Trophoblast cell (in vitro differentiated cells and primary cell): ENCODE measurements at regions not wholly inside any gene's neighbourhood (a gene's known extent, or its start where the extent isn't known, plus 50 kb on each side); places are given as distances from the start of the nearest gene placed in this dataset.
"Not testable (repeated sequence)": the region's sequence is repeated elsewhere in the genome, so short reads cannot be mapped to it uniquely, and the experiment has no call there.

ENCODE experiments used
- DNase-seq, 2 donors: peaks; one replicate each; pipeline ENCODE4 v3.0.0-alpha.2; 2016
- H2AFZ ChIP-seq: 2 replicates; pipeline ENCODE4 v1.6.1; 2013; ENCODE audit warnings: low read length, moderate library complexity, mild to moderate bottlenecking; ENCODE audit not compliant: insufficient read depth, poor library complexity
- H2AK5ac ChIP-seq: 2 replicates; pipeline ENCODE4 v1.6.1; 2013; ENCODE audit warnings: mild to moderate bottlenecking, low read length
- H2BK120ac ChIP-seq: 2 replicates; pipeline ENCODE4 v1.6.1; 2013; ENCODE audit warnings: low read length, mild to moderate bottlenecking, moderate library complexity; ENCODE audit not compliant: insufficient read depth, poor library complexity
- H2BK12ac ChIP-seq: 2 replicates; pipeline ENCODE4 v1.6.1; 2013; ENCODE audit warnings: mild to moderate bottlenecking, low read length, moderate library complexity
- H2BK5ac ChIP-seq: 2 replicates; pipeline ENCODE4 v1.6.1; 2013; ENCODE audit warnings: low read length, low read depth, moderate library complexity, mild to moderate bottlenecking; ENCODE audit not compliant: poor library complexity
- H3K14ac ChIP-seq: 2 replicates; pipeline ENCODE4 v1.6.1; 2013; ENCODE audit warnings: mild to moderate bottlenecking, low read length
- H3K18ac ChIP-seq: 2 replicates; pipeline ENCODE4 v1.6.1; 2013; ENCODE audit warnings: mild to moderate bottlenecking, low read length
- H3K23ac ChIP-seq: 2 replicates; pipeline ENCODE4 v1.6.1; 2013; ENCODE audit warnings: low read length
- H3K27ac ChIP-seq: 2 replicates; pipeline ENCODE4 v1.5.1; 2013; ENCODE audit warnings: low read depth, mild to moderate bottlenecking, inconsistent platforms, low read length, moderate library complexity
- H3K27me3 ChIP-seq: 2 replicates; pipeline ENCODE4 v1.6.1; 2013; ENCODE audit warnings: inconsistent platforms, mild to moderate bottlenecking, low read length, moderate library complexity; ENCODE audit not compliant: insufficient read depth
- H3K36me3 ChIP-seq, 2 experiments: 1 replicate in 1 of 2; 2 replicates in 1 of 2; pipeline ENCODE4 v1.6.1; 2013; ENCODE audit warnings: low read length in 2 of 2, mild to moderate bottlenecking in 2 of 2, moderate library complexity in 1 of 2; ENCODE audit not compliant: insufficient read depth in 2 of 2, control insufficient read depth in 1 of 2
- H3K4ac ChIP-seq: 2 replicates; pipeline ENCODE4 v1.6.1; 2013; ENCODE audit warnings: low read depth, mild to moderate bottlenecking, low read length, moderate library complexity
- H3K4me1 ChIP-seq, 2 experiments: 1 replicate in 1 of 2; 2 replicates in 1 of 2; pipeline ENCODE4 v1.6.1; 2013; ENCODE audit warnings: low read length in 2 of 2, mild to moderate bottlenecking in 2 of 2, moderate library complexity in 1 of 2; ENCODE audit not compliant: insufficient read depth in 2 of 2, control insufficient read depth in 1 of 2
- H3K4me2 ChIP-seq: 2 replicates; pipeline ENCODE4 v1.6.1; 2013; ENCODE audit warnings: inconsistent platforms, mild to moderate bottlenecking, low read length, moderate library complexity
- H3K4me3 ChIP-seq: 2 replicates; pipeline ENCODE4 v1.5.1; 2013; ENCODE audit warnings: mild to moderate bottlenecking, low read depth, low read length, inconsistent platforms
- H3K79me1 ChIP-seq: one replicate; pipeline ENCODE4 v1.6.1; 2013; ENCODE audit warnings: low read length
- H3K79me2 ChIP-seq: 2 replicates; pipeline ENCODE4 v1.6.1; 2013; ENCODE audit warnings: low read length, mild to moderate bottlenecking; ENCODE audit not compliant: control insufficient read depth, insufficient read depth, poor library complexity
- H3K9ac ChIP-seq: 2 replicates; pipeline ENCODE4 v1.6.1; 2013; ENCODE audit warnings: mild to moderate bottlenecking, low read length
- H3K9me3 ChIP-seq: 2 replicates; pipeline ENCODE4 v1.6.1; 2013; ENCODE audit warnings: low read depth, mild to moderate bottlenecking, control low read depth, inconsistent platforms, low read length; ENCODE audit not compliant: insufficient read depth
- H4K12ac ChIP-seq: 2 replicates; pipeline ENCODE4 v1.6.1; 2013; ENCODE audit warnings: low read depth, mild to moderate bottlenecking, low read length, moderate library complexity
- H4K8ac ChIP-seq: 2 replicates; pipeline ENCODE4 v1.6.1; 2013; ENCODE audit warnings: low read depth, mild to moderate bottlenecking, low read length, moderate library complexity
- H4K91ac ChIP-seq: one replicate; pipeline ENCODE4 v1.6.1; 2013; ENCODE audit warnings: low read depth, mild to moderate bottlenecking, low read length, moderate library complexity
- WGBS: extraction: QIAGEN DNeasy Blood & Tissue Kit; methylation state at CpG from one replicate; pipeline ENCODE4 v1.1.7; 2013; ENCODE audit warnings: missing lambda C conversion rate; ENCODE audit not compliant: insufficient read length, insufficient coverage; ENCODE audit errors: extremely low coverage; 5-methylcytosine and 5-hydroxymethylcytosine counted together

DNA sequence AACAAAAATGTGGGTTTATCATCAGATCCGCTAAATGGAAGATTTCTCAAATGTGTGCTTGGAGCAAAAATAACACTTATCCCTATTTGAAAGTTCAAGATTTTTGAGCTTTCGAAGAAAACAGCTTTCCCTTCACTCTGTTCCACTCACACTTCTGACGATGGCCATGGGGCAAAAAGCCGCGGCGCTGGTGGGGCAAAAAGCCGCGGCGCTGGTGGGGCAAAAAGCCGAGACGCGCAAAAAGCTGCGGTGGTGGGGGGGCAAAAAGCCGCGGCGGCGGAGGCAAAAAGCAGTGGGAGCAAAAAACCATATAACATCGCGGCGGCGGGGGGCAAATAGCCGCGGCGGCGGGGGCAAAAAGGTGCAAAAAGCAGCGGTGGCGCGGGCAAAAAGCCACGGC lies 1631.5 kb downstream of the RPIA start:
- H3K4me3 ChIP-seq, H3K79me2 ChIP-seq, H4K12ac ChIP-seq, H3K4ac ChIP-seq, H4K91ac ChIP-seq, H3K79me1 ChIP-seq, H3K36me3 ChIP-seq, H2AFZ ChIP-seq, H3K4me2 ChIP-seq, H2BK120ac ChIP-seq, H3K14ac ChIP-seq, H3K23ac ChIP-seq, H3K27ac ChIP-seq, H3K9me3 ChIP-seq, H4K8ac ChIP-seq, H2AK5ac ChIP-seq, H3K27me3 ChIP-seq, H3K4me1 ChIP-seq, H3K9ac ChIP-seq, H2BK12ac ChIP-seq, H3K18ac ChIP-seq, H2BK5ac ChIP-seq: not testable (repeated sequence)
- DNase-seq = peak in 1 of 2 donors; percentile 0
- WGBS = no CpG with 5 or more reads among the region's 29 CpGs

GRCh38 chr2:90323612-90324558 lies 1632.4 kb downstream of the RPIA start:
- not testable (repeated sequence) for H2AK5ac ChIP-seq, H4K8ac ChIP-seq, H3K79me1 ChIP-seq, H3K14ac ChIP-seq, H3K27me3 ChIP-seq, H3K9ac ChIP-seq, H3K36me3 ChIP-seq, H2BK120ac ChIP-seq, H4K91ac ChIP-seq, H3K4ac ChIP-seq, H3K79me2 ChIP-seq, H3K23ac ChIP-seq, H3K4me1 ChIP-seq, H3K9me3 ChIP-seq, H3K4me3 ChIP-seq, H3K27ac ChIP-seq, H3K18ac ChIP-seq, H2BK5ac ChIP-seq, H4K12ac ChIP-seq, H2BK12ac ChIP-seq
- WGBS = no CpG with 5 or more reads among the region's 134 CpGs
- Histone ChIP-seq H3K4me2 (peak overlapping the region; percentile 48), H2AFZ (peak overlapping the region; percentile 63)
- DNase-seq = peak in 1 of 2 donors; percentile 29

- H3K36me3 ChIP-seq = not testable (repeated sequence)
Measured at GRCh38 chr2:90324672-90325071, 1633.2 kb downstream of the RPIA start.

GRCh38 chr2:90325796-90326353 lies 1634.4 kb downstream of the RPIA start:
- not testable (repeated sequence) for H3K14ac ChIP-seq, H3K9me3 ChIP-seq, H3K79me2 ChIP-seq, H4K91ac ChIP-seq, H2AK5ac ChIP-seq, H3K23ac ChIP-seq, H2BK120ac ChIP-seq, H3K4me1 ChIP-seq, H3K9ac ChIP-seq, H3K36me3 ChIP-seq, H2BK5ac ChIP-seq, H3K18ac ChIP-seq, H4K12ac ChIP-seq, H2BK12ac ChIP-seq, H3K79me1 ChIP-seq, H3K27me3 ChIP-seq, H3K4ac ChIP-seq, H2AFZ ChIP-seq, H3K4me2 ChIP-seq, H3K4me3 ChIP-seq, H4K8ac ChIP-seq, H3K27ac ChIP-seq
- peak in 1 of 2 donors; percentile 0 for DNase-seq
- WGBS = no CpG with 5 or more reads among the region's 74 CpGs

More at GRCh38 chr2:90324672-90325071, 1633.2 kb downstream of the RPIA start:
- not testable (repeated sequence) for H3K27me3 ChIP-seq, H3K23ac ChIP-seq, H3K4me3 ChIP-seq, DNase-seq, H3K14ac ChIP-seq, H2BK5ac ChIP-seq, H3K9me3 ChIP-seq, H3K79me1 ChIP-seq, H3K27ac ChIP-seq, H3K4me2 ChIP-seq, H3K4ac ChIP-seq, H4K91ac ChIP-seq, H3K79me2 ChIP-seq, H2AK5ac ChIP-seq, H4K12ac ChIP-seq, H2BK120ac ChIP-seq, H4K8ac ChIP-seq, H3K4me1 ChIP-seq, H3K9ac ChIP-seq, H2BK12ac ChIP-seq, H2AFZ ChIP-seq, H3K18ac ChIP-seq
- no CpG with 5 or more reads among the region's 59 CpGs for WGBS
